Ovary (tissue), 7 donors: ENCODE measurements at regions not wholly inside any gene's neighbourhood (a gene's known extent, or its start where the extent isn't known, plus 50 kb on each side); places are given as distances from the start of the nearest gene placed in this dataset.

Experiments
- DNase-seq, 5 donors: peaks; one replicate each; pipeline ENCODE4 v3.0.0-alpha.2; 2019 to 2020
- H3K27ac ChIP-seq, 2 donors: fragments of 200-600 bp; one replicate each; pipeline versions ENCODE4 v1.5.1 to v1.8.0; 2019 to 2022
- H3K27me3 ChIP-seq: fragments of 200-600 bp; one replicate; pipeline ENCODE4 v1.8.0; 2022
- H3K36me3 ChIP-seq: fragments of 200-600 bp; sonication (generic); one replicate; pipeline ENCODE4 v1.5.1; 2019
- H3K4me1 ChIP-seq: one replicate; pipeline ENCODE4 v1.8.1; 2013; ENCODE audit warnings: mild to moderate bottlenecking, moderate library complexity; ENCODE audit not compliant: insufficient read depth
- H3K4me3 ChIP-seq: fragments of 200-600 bp; sonication (generic); one replicate; pipeline ENCODE4 v1.5.1; 2017
- H3K9me3 ChIP-seq, 2 donors: fragments of 200-600 bp in 1 of 2; sonication (generic) in 1 of 2; one replicate each; pipeline versions ENCODE4 v1.5.1 to v1.8.1; 2013 to 2019; ENCODE audit warnings: mild to moderate bottlenecking in 1 of 2, moderate library complexity in 1 of 2
- EP300 ChIP-seq: sonication (generic); formaldehyde crosslinking; IDR thresholded peaks from one replicate; pipeline ENCODE4 v1.6.1; 2017; ENCODE audit warnings: antibody characterized with exemption
- POLR2A ChIP-seq: fragments of 450-650 bp; IDR thresholded peaks from one replicate; pipeline ENCODE4 v1.6.1; 2017; ENCODE audit warnings: antibody characterized with exemption, mild to moderate bottlenecking, moderate library complexity
- WGBS, 3 donors: extraction: QIAGEN DNeasy Blood & Tissue Kit in 1 of 3; methylation state at CpG; one replicate each; pipeline versions ENCODE4 v1.1.5 to v1.1.7; 2013 to 2017; 5-methylcytosine and 5-hydroxymethylcytosine counted together
- intact Hi-C, 4 donors: fragments of 100-400 bp; cut with DNase I; formaldehyde crosslinking; loops; one replicate each; pipeline versions ENCODE4 v1.11.0 to v1.15.1; 2022 to 2023
- TF ChIP-seq, protein P1 (sequence below), 3 donors: fragments of 450-650 bp in 2 of 3; fragments of 200-600 bp in 1 of 3; IDR thresholded peaks; one replicate each; pipeline versions ENCODE4 v1.5.1 to v1.8.0; 2016 to 2022; ENCODE audit warnings: antibody characterized with exemption in 3 of 3, mild to moderate bottlenecking in 1 of 3
- donor health status: DM: no; HTN: no; CAD: no; lungs with moderate emphysema.
- donor health status: DM: no; HTN: no; CAD: no.
- donor health status: Bipolar disorder and iron deficiency.
- donor health status: DM: no; HTN: no; CAD: no.
- donor health status: DM: yes; HTN: yes; CAD: no.

DNA sequence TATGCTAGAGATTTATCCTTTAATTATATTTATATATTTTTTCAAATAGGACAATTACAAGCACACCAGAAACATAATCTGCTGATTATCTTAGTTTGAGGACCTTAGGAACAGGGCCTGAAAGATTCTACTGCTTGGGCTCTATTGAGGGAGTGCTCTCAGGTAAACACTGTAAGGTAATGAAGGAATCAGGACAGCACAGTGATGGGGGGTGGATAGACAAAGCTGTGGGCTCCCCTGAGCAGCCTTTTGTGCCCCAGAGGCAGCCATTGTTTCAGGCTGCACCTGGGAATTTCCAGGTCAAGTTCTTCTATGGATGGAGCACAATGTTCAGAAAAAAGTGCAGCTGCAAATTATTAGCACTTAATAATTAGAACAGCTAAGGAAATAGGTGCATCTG, 848.0 kb upstream of the CADM2 start:
- DNase-seq, result no peak
- H3K27me3 ChIP-seq, result no peaks in the 10 kb centered on the region
- no peaks in the 10 kb centered on the region for H3K4me1 ChIP-seq
- TF ChIP-seq, protein P1, sequence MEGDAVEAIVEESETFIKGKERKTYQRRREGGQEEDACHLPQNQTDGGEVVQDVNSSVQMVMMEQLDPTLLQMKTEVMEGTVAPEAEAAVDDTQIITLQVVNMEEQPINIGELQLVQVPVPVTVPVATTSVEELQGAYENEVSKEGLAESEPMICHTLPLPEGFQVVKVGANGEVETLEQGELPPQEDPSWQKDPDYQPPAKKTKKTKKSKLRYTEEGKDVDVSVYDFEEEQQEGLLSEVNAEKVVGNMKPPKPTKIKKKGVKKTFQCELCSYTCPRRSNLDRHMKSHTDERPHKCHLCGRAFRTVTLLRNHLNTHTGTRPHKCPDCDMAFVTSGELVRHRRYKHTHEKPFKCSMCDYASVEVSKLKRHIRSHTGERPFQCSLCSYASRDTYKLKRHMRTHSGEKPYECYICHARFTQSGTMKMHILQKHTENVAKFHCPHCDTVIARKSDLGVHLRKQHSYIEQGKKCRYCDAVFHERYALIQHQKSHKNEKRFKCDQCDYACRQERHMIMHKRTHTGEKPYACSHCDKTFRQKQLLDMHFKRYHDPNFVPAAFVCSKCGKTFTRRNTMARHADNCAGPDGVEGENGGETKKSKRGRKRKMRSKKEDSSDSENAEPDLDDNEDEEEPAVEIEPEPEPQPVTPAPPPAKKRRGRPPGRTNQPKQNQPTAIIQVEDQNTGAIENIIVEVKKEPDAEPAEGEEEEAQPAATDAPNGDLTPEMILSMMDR (IDR thresholded peaks at IDR 0.05), result no peak
- TF ChIP-seq POLR2A (no peak), EP300 (no peak)
- no peak overlapping the region for H3K4me3 ChIP-seq
- no peaks in the 10 kb centered on the region for H3K9me3 ChIP-seq
- H3K36me3 ChIP-seq, result no peaks in the 10 kb centered on the region
- no peak overlapping the region for H3K27ac ChIP-seq
- intact Hi-C loops, result no loop called here

- WGBS, 3 donors, result 93 to 95% (median 93%) methylated on average over 12 of the region's 12 CpGs
- Histone ChIP-seq H3K27ac (no peak overlapping the region), H3K9me3 (no peaks in the 10 kb centered on the region), H3K4me3 (no peak overlapping the region), H3K27me3 (no peaks in the 10 kb centered on the region), H3K4me1 (no peaks in the 10 kb centered on the region), H3K36me3 (no peaks in the 10 kb centered on the region)
- no peak for TF ChIP-seq POLR2A
- TF ChIP-seq EP300, result no peak
- TF ChIP-seq, protein P1 (IDR thresholded peaks at IDR 0.05), result no peak
- DNase-seq, result no peak
- intact Hi-C loops, result no loop called here
These were observed 833.5 kb upstream of the CADM2 start for GRCh38 chr3:84125201-84125721.

GRCh38 chr3:84125760-84126159, 833.0 kb upstream of the CADM2 start:
- 95 to 96% (median 95%) methylated on average over 21 of the region's 21 CpGs for WGBS, 3 donors
- Histone ChIP-seq H3K4me3 (no peak overlapping the region), H3K27ac (no peak overlapping the region), H3K4me1 (no peaks in the 10 kb centered on the region), H3K36me3 (no peaks in the 10 kb centered on the region), H3K9me3 (no peaks in the 10 kb centered on the region), H3K27me3 (no peaks in the 10 kb centered on the region)
- intact Hi-C loops, result no loop called here
- no peak for DNase-seq
- TF ChIP-seq, protein P1 (IDR thresholded peaks at IDR 0.05), result no peak
- TF ChIP-seq EP300, result no peak

DNA sequence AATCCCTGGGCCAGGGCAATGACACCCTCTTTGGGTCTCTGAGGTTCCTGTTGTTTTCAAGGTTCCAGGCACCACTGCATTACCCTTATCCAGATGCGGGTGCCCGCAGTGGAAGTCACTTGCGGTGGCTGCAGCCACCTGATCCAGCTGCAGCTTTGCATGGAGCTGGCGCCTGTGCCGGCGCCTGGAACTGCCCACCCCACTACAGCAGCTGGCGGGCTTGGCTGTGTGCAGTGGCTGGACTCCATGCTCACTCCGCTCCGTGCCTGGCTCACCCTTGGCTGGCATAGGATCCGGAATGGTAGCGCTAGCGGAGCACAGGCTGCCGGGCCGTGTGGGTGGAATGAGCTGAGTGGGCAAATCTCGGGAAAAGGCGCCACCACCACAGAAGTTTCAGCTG, 832.6 kb upstream of the CADM2 start:
- no peaks in the 10 kb centered on the region for H3K36me3 ChIP-seq
- H3K9me3 ChIP-seq, result no peaks in the 10 kb centered on the region
- no peak overlapping the region for H3K27ac ChIP-seq
- intact Hi-C loops, result no loop called here
- DNase-seq, result no peak
- H3K4me1 ChIP-seq, result no peaks in the 10 kb centered on the region
- H3K4me3 ChIP-seq, result no peak overlapping the region
- WGBS, 3 donors, result 95 to 97% (median 96%) methylated on average over 15 to 16 of the region's 16 CpGs
- no peak for TF ChIP-seq POLR2A
- TF ChIP-seq EP300, result no peak
- TF ChIP-seq, protein P1 (IDR thresholded peaks at IDR 0.05), result no peak
- no peaks in the 10 kb centered on the region for H3K27me3 ChIP-seq

GRCh38 chr3:84128024-84128423, 830.8 kb upstream of the CADM2 start:
- Histone ChIP-seq H3K9me3 (no peaks in the 10 kb centered on the region), H3K27ac (no peak overlapping the region), H3K4me3 (no peak overlapping the region), H3K36me3 (no peaks in the 10 kb centered on the region), H3K27me3 (no peaks in the 10 kb centered on the region), H3K4me1 (no peaks in the 10 kb centered on the region)
- intact Hi-C loops, result no loop called here
- 72 to 82% (median 72%) methylated on average over 2 of the region's 2 CpGs for WGBS, 3 donors
- TF ChIP-seq POLR2A, result no peak
- no peak for DNase-seq
